NCI-H146 treated with DMSO at 0.1 percent for 48 hours (cell line): ENCODE measurements at regions not wholly inside any gene's neighbourhood (a gene's known extent, or its start where the extent isn't known, plus 50 kb on each side); places are given as distances from the start of the nearest gene placed in this dataset.
"Not testable (repeated sequence)": the region's sequence is repeated elsewhere in the genome, so short reads cannot be mapped to it uniquely, and the experiment has no call there.

Experiments
- DNase-seq: peaks from one replicate; lab custom pipeline; 2025; ENCODE audit not compliant: unreplicated experiment; lab: John Stamatoyannopoulos, UW

DNA sequence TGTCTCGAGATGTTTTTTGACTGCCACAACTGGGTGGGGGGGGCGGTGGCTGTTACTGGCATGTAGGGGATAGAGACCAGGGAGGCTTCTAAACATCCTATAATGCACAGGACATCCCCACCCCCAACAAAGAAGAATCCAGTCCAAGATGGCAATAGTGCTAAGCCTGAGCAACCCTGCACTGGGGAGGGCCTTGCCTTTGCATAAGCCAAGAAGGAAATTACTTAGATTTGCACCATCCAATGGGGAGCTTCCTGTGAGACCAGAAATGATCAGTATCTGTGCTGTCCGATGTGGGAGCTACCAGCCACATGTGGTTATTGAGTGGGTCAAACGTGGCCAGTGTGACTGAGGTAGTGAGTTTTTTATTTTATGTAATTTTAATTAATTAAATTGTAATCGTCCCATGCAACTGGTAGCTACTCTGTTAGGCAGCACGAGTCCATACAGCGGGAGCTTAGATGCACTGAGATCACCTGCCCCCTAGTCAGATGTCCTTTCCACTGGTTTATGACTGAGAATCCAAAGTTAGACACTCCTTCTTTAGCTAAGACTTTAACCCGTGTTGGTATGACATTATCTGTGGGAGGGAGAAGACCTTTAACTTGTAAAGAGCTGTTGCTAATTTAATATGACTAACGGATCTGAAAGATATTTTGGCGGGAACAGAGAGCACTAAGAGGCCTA is 97.4 kb upstream of the NEDD9 start:
- DNase-seq, result no peak

DNA sequence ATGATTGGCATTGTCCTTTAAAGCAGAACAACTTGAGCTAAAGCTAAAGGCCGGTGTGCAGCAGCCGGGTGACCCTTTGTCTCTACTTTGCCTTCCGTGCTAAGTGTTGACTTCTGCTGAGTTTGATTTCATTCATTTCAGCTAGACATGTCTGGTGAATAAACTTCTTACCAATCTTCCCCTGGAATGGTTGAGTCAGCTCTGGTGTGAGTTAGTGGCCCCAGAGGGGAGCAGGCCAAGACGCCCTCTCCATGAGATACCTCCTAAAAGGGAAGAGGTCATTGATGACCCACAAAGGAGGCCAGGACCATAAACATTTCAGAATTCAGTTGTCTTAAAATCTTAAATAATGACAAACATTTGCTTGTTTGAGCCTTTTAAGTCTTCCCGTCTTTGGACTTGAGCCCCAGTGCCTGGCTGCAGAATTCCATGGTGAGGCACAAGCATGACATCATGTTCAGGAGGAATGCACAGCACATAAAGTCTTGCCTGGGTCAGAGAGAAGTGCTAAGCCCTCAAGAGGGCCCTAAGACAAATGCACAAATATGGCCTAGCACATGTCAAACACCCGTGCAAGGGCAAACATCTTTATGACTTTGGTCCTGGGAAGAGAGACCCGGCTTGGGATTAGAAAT is 96.3 kb upstream of the NEDD9 start:
- no peak for DNase-seq

DNA sequence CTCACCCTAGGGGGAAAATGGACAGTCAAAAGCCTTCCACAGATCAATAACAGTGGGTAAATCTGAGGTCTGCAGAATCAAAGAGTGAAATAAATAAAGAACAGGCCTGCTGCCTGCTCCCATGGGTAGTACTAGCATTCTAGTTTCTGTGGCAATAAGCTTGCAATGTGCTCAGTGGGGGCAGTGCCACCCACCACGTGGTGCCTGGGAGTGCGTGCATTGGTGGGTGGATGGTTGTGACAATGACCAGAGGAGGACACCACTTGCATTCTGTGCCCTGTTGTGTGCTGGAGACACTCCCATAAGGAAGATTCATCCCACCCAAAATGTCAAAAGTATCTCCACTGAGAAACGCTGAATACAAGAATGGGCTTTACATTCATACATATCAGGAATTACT is 95.5 kb upstream of the NEDD9 start:
- no peak for DNase-seq

DNA sequence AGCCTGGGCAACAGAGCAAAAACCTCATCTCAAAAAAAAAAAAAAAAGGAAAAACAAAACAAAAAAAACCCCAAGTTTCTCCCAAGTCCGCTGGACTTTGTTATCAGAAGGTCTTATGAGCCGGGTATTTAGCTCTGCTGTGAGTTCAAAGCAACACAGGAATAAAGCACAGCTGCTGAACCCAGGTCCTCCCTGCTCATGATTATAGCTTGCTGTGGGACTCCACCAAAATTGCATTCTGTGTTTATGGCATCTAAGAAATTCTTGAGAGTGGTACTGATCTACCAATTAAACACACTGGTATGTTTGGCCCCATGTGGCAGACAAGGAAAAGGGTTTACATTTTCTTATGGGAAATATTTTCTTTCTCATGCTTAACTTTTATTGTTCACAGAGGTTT is 93.6 kb upstream of the NEDD9 start:
- no peak for DNase-seq

- no peak for DNase-seq
These were observed 92.1 kb upstream of the NEDD9 start for GRCh38 chr6:11324453-11325015.

GRCh38 chr6:11323666-11324452 is 91.4 kb upstream of the NEDD9 start:
- no peak for DNase-seq

- no peak for DNase-seq
These were observed 89.9 kb upstream of the NEDD9 start for GRCh38 chr6:11322252-11322885.

DNA sequence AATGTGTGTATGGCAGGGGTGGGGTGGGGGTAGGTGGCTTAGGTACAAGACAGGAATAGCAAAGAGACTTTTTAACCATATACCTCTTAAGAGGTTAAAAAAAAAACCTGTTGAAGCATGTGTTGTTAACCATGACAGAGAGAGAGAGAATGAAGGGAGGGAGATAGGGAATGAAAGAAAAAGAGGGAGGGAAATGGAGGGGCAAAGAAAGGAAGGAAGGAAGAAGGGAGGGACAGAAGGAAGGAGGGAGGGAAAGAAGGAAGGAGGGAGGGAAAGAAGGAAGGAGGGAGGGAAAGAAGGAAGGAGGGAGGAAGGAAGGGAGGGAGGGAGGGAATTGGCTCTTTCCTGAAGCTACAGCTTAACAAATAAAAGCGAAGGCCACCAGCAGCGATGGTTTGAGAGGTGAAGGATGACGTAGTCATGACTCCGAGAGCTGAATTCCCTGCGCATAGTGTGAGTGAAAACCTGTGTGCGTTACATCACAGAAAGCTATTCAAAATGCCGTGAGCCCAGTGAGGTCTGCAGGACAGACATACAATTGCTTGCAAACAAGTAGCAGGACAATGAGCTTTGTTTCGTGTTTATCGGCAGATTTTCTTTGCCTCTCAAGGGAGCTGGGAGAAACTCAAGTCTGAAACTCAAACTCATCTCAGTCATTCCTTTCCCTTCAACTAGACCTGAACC is 88.6 kb upstream of the NEDD9 start:
- no peak for DNase-seq

GRCh38 chr6:11318835-11319813 is 86.7 kb upstream of the NEDD9 start:
- DNase-seq, result no peak

- no peak for DNase-seq
These were observed 85.7 kb upstream of the NEDD9 start for GRCh38 chr6:11317885-11318771.

GRCh38 chr6:11315743-11316437 is 83.4 kb upstream of the NEDD9 start:
- DNase-seq, result no peak

DNA sequence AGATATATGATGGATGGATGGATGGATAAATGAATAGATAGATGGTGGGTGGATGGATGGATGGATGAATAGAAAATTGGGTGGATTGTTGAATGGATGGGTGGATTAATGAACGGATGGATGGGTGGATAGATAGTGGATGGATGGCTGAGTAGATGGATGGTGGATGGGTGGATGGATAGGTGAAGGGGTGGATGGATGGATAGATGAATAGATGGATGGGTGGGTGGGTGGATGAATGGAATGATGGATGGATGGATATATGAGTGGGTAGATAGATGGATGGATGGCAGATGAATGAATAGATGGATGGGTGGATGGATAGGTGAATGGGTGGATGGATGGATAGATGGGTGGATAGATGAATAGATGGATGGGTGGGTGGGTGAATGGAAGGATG is 80.7 kb upstream of the NEDD9 start:
- DNase-seq, result no peak

- no peak for DNase-seq
These were observed 79.5 kb upstream of the NEDD9 start for GRCh38 chr6:11311970-11312369.

GRCh38 chr6:11309947-11310665 is 77.6 kb upstream of the NEDD9 start:
- DNase-seq, result no peak

GRCh38 chr6:11307226-11307625 is 74.8 kb upstream of the NEDD9 start:
- no peak for DNase-seq

- DNase-seq, result no peak
These were observed 72.5 kb upstream of the NEDD9 start for GRCh38 chr6:11304946-11305345.

GRCh38 chr6:11299876-11300428 is 67.5 kb upstream of the NEDD9 start:
- not testable (repeated sequence) for DNase-seq
